NCI-H146 treated with DMSO at 0.1 percent for 48 hours (cell line): ENCODE measurements at regions not wholly inside any gene's neighbourhood (a gene's known extent, or its start where the extent isn't known, plus 50 kb on each side); places are given as distances from the start of the nearest gene placed in this dataset.

ENCODE experiments used
- DNase-seq: peaks from one replicate; lab custom pipeline; 2025; ENCODE audit not compliant: unreplicated experiment; lab: John Stamatoyannopoulos, UW

DNA sequence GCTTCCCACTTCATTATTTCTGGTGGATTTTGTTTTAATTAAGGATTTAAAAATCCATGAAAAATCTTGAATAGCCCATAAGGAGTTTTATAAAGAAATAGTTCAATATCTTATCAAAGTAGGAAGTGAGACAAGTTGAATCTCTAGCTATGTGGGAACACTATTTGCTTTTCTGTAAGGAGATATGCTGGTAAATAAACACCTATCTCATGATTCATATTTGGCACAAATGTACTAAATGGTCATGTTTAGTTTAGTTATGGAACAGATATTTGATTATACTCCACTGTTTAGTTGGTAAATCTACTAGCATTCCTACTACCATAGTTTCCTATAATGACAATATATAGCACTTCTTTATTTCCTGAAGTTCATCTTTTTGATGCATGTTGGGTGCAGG, 239.9 kb upstream of the CEP162 start:
- DNase-seq, result no peak

DNA sequence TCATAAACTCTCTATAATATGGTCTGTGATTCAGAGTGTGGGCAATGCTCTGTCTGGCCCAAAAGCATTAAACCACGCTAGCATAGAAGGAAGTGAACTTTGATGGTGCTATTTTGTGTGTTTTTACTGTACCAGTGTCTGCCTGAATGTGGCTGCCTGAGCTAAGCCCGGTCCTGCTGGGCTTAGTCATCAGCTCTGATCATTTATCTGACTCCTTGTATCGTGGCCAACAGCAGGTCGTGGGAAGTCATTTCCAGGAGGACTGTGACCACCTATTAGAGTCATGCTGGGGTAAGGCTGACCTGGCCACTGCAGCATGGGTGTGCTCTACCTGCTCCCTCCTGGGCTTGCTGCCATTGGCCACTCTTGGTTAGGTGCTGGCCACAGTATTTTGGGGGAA, 239.1 kb upstream of the CEP162 start:
- DNase-seq, result no peak

DNA sequence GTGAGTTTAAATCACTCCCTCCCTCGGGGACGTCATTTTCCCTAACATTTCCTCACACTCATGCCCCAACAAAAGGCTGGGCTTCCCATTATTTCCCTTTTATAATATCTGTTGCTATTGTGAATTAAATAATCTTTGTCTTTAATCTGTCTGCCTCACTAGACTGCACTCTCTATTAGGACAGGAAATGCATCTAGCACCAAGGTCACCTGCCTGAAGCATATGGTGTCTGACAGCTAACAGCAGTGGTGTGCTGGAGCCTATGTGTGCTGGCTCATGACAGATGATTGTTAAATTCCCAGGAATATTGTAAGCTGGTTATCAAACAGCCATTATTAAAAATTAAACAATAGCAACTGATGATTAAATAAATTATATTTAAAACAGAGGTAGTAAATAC, 237.0 kb upstream of the CEP162 start:
- no peak for DNase-seq

DNA sequence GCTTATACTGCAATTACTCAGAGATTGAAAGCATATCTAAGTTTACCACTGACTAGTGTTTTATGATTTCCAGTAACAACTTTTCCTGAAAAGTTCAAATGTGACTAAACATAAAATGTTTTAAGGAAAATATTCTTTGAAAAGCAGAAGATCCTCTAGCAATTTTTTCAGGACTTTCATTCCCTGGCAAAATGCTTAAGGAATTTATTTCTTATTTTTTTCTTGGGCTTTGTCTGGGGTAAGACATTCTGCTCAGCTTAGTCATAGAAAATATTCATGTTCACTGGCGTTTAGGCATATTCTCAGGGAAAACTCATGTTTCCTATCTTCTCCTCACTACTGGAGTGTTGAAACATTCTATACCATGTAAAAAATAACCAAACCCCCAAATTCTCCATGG, 235.3 kb upstream of the CEP162 start:
- DNase-seq, result no peak

DNA sequence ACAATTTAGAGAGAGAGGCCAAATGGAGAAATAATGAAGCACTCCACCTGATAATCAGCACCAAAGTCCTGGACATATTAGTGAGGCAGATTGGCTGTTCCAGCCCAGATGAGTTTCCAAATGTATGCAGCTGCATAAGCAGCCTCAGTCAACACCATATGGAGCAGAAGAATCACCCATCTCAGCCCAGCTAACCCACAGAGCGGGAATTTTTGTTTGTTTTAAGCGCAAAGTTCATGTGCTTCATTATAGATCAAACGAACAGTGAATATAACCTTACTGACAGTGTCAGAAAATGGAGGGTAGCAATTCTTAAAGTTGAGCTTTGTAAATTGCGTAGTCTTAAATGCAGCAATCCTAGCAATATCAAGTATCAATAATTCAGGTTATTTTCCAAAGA, 234.0 kb upstream of the CEP162 start:
- DNase-seq, result no peak

DNA sequence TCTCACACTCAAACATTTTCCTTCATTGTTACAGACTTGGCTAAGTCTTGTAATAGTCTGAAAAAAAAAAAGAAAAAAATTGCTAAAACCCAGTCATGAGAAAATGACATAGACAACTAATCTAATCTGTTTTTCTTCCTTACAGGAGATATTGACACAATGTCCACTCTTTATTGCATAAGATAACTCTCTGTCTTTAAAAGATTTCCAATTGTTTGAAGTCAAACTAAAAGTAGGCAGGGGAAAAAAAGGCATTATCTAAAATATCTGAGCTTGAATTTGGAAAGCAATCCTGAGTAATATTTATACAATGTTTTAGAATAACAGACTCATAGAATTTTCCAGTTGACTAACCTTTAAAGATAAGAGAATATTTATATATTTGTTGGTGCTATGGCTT, 233.0 kb upstream of the CEP162 start:
- DNase-seq, result no peak

DNA sequence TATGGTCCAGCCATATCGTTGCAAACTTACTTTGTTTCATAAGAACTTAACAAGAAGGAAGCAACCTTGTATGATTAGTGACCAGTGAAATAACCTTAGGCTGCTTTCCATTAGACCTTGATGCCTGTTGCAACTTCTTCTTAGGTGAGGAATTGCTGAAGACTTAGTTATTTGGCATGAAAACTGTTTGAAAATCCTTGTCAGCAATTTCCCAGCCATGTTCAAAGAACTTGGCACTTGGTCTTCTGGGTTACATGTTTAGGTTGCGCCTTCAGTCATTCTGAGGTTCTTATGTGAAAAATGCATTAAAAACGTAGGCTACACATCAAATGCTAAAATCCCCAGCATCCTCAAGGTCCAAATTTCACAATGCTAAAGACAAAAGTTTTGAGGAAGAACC, 232.0 kb upstream of the CEP162 start:
- no peak for DNase-seq

DNA sequence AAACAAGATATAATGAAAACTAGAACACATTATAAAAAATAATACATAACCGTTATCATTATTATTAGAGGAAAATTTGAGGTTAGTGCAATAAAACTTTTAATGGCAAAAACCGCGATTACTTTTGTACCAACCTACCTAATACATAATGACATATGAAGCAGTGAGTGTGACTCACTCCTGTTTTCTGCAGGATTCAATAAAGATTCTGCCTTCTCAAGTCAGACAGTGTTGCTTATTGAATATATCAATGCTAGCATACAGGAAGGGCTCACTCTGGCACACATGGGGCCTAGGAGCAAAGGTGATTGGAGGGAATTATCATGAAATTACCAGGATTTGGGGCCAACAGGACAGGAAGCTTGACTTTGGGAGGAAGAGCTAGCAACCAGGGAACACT, 230.8 kb upstream of the CEP162 start:
- DNase-seq, result no peak

DNA sequence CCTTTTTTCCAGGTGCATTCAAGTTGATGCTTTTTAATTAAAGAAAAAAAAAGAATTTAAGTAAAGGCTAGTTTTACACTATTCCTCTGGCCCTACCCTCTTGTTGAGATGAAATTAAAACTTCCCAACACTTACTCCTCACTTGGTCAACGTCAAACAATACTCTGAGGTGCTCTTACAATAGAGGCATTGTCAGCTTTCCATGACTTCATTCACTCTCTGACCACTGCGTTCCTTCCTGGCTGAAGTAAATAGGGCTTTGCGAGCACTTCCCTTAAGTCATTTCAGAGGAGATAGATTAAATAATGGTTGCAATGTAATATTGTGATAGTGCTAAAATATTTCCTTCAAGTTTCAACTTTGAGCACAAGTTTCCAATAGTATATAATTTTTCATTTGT, 229.8 kb upstream of the CEP162 start:
- DNase-seq, result no peak

DNA sequence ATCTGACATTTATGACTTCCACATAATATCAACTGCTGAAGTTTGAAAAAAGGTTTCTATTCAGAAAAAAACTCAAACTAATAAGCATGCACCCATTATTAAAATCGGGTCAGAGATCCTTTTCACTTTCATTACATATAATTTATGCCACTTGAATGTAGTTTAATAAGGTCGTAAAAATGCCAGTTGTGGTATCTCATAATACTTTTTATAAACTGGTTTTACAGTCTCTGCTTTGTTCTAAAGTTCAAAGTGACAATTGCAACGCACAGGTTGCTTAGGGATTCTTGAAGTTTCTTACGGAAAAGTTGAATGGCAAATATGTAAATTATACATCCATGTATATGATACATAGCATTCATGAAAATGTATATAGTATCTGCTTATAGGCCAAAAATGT, 229.4 kb upstream of the CEP162 start:
- DNase-seq, result no peak

DNA sequence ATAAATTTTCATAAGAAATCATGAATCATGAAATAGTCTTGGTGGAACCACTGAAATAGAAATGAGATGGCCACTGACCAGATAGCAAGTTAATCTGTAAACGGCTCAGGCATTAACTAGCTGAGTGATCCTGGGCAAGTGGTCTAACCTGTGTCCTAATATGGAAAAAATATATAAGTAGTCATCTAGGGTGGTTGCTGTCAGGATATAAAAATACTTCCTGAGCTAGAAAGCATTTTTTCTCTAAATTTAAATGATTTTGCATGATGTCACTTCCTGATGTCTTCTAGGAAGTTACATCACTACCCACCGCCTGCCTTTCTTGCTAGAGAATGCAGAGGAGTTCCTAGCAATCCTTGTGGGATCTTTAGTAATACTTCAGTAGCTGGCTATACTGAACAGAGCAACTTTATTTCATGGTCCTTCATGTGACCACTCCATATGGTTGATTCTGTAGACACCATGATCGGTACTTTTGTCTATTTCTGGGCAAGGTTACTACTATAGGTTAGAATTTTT, 228.1 kb upstream of the CEP162 start:
- no peak for DNase-seq

DNA sequence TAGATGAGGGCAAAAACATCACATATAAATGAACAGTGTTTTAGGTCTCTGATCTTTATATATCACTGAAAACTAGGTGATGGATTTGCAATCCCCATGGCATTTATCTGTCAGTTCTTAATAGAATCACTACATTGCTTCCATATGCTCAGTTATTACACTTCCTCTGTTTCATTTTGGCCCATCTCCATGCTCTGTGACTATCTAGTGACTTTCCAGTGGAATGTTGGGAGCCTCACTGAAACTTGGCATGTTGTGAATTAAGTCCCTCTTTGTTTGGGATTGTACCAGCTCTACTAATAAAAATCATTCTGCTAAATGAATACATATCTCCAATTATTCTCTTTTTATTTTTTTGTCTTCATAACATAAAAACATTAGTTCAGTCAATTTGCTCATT, 226.1 kb upstream of the CEP162 start:
- DNase-seq, result no peak

DNA sequence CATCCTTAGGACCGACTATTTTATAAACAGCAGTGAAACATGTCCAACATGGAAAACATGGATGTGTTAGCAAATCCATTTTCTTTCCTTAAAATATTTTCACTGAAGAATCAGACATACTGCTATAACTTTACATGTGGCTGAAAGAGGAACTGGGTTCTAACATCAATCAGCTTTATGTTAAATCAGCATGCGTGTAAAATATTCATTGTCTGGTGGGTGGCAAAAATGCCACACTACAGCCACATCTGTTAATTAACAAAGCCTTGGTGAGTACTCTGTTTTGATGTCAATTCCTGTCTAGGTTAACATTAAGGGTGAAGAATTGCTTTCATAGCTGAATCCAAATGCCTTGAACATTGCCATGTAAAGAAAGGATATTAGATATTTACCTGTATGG, 222.6 kb upstream of the CEP162 start:
- DNase-seq, result no peak

DNA sequence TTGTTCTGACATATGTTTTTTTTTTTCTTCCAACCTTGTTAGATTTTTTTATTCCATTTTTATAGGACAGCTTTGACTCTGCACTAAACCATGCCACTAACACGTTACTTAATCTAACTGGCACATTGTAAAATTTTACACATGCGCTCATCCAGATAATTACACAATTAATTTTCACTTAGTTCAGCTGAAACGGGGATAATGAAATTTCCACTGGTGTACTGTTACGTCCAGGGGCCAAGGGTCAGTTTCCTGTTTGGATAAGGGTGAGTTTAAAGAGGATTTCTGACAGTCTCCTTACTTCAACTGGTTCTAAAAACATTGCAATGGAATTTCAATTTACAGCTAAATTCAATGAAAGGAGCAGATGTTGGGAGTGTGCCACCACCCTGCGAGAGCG, 221.8 kb upstream of the CEP162 start:
- DNase-seq, result peak; percentile 85

DNA sequence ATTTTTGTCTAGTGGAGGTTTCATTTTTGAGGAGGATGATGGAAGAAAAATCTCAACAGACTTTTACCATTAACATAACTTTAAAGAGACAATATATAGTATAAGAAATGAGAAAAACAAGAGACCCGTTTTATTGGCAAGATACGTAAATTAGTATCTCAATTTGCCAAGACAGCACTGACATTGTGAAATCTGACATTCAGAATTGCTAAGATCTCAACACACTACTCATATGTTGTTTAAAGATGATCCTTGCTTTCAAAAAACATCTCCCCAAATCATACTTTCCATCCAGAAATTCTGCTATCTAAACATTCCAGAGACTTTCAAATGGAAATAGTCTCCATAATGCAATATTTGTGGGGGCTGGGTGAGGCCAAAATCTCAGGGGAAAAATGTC, 220.9 kb upstream of the CEP162 start:
- DNase-seq, result no peak

DNA sequence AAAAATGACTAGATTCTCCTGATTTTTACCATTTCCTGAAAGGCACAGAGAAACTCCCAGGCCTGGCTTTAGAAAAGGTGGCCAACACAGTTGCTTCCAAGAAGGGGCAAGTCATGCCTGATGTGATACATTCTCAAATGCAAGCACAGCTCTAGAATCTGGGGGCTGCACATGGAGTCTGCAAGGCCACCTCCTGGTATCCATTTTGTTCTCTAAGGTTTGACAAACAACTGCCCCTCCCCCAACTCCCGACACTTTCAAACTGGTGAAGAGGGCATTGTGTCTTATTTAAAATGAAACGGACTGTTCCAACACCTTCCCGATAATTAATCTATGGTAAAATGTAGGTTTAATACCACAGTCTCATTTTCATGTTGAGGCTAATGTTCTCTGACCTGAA, 220.2 kb upstream of the CEP162 start:
- no peak for DNase-seq

DNA sequence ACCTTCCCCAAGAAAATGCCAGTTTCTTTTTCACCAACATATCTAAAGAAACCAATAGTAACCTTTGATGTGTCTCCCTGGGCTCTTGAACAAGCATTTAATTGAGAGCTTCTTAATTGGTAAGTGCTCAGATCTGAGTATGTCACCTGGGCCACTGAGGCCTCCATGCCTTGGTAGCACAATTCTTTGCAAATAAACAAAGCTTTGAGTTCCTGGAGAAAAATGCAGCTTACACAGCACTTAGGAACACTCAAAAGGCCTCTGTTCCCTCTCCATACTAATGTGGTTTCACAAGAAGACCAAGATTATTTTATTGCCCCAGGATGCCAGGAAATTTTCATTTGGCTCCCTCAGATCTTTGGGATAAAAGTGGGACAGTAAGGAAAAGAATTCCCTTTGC, 217.6 kb upstream of the CEP162 start:
- no peak for DNase-seq

DNA sequence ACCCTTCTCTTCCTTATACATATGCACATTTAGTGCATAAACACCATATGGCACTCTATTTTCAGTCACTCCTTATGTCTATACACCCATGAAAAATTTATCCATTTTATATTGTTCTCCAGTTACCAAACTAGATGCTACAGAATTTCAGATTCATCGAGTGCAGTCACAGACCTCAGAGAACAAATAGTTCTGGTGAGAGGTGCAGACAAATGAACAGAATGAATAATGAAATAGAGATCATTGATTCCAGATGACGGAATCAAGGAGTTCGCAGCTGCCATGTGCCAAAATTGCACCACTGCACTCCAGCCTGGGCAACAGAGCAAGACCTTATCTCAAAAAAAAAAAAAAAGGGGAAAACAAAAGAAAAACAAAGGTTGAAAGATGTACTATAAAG, 214.8 kb upstream of the CEP162 start:
- no peak for DNase-seq

DNA sequence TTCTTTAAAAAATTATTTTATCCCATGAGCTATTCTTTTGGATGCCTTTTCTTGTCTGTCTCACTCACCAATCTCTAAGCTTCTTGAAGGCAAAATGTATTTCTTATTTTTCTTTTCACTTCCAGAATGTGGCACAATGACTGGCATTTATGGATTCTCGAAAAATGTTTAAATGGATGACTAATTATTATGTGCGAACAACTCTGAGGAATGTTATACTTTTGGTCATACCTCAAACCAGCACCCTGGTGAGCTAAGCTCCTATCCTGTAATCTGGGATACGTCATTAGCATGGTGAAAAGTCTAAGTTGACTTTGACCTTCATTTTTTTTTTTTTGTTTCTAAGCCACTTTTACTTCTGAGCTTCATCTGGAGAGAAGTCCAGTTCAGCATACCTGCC, 214.0 kb upstream of the CEP162 start:
- no peak for DNase-seq

DNA sequence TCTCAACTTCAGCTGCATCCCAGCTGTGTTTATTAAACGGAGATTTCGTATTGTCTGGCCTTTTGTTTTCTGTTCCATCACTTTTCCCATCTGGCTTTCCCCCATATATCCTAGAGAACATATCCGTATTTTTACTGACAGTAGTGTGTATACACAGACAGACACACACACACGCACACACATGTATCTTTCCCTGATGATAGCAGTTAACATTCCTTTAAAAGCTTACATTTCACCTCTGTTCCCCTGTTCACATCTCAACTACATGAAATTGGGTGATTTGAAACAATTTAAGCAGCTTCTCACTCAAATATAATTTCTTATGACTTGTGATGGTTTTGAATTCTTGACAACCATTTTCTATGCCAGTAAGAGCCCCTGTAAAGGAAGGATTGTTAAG, 207.1 kb upstream of the CEP162 start:
- no peak for DNase-seq

DNA sequence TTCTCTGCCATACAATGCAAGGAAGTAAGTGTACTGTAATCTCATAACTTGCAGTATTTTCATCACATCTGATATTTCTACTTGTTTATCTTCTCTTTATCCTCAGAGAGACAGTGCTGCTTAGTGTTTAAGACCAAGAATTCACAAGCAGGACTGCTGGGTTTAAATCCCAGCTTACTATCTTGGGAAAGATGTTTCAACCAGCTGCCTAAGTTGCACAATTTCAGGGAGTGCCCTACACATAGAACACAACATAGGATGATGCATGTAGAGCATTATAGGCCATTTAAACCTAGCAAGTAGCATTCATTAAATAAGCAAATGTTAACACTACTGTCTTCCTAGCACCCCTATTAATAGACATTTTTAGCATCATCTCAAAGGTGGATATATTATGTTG, 205.2 kb upstream of the CEP162 start:
- no peak for DNase-seq

DNA sequence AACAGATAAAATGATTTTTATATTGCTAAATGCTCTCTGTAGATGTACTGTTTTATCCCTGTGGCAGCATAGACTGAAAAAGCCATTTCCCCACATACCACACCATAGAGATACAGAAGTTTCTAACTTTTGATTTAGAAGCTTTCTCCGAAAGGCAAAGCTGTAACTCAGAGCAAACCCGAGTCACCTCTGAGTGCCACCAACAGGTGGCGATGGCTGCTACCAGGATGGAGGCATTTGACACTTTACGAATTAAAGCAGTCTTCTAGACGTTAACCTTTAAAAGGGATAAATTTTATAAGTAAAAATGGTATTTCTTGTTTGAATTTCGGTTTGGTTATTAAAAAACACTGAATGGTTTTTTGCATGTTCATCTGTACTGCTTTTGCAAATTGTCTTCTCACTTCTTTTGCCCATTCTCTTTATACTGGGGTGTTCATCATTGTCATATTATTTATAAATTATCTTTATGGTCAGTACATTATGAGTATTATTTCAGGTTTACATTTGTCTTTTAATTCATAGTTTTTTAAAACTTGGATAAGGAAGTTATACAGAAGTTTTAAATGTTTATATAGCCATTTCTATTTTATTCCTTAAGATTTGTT, 201.0 kb upstream of the CEP162 start:
- DNase-seq, result no peak

DNA sequence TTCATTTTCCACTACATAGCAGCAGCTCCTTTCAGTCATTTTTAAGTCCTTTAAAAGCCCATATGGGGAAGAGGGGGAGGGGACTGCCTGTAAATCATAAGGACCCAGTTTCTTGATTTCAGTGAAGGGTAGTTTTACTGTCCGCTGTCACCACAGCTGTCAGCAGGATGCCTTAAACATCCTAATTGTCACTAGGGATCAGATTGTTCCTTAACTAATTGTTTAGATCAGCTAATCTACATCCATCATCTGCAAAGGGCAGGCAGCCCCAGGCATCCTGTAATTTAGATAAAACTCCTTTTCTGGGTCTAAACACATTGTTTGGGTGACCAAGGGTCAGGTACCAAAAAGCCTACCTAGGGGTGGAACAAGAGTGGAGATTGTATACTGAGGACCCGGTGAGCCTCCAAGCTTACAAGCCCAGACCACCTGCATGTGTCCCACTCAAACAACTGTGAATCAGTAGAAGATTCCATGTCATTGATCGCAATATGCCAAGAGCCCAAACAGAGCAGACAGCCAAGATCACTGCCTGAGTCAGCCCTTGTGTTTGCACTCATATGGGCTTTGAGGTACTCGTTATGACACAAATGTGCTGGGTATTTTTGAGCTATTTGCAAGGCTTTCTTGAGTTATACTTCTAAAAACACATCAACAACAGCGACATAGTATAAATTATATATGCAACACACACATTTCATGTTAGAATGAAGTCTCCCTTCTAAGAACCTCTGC, 198.7 kb upstream of the CEP162 start:
- peak; percentile 81 for DNase-seq
